A549 (cell line): ENCODE measurements at regions not wholly inside any gene's neighbourhood (a gene's known extent, or its start where the extent isn't known, plus 50 kb on each side); places are given as distances from the start of the nearest gene placed in this dataset.

Experiments used
- ATAC-seq, 2 experiments: fragments of 200-7000 bp in 1 of 2; fragments of >200 bp in 1 of 2; cut with Nextera tagmentation in 1 of 2; cut with Tn5 transposase in 1 of 2; 3 replicates each; pipeline versions ENCODE4 v1.8.0 to v1.9.1; 2018 to 2020; ENCODE audit warnings: mild to moderate bottlenecking in 1 of 2, moderate library complexity in 1 of 2
- CTCF ChIA-PET: fragments of 300-600 bp; sonication (Branson Sonifier 250); formaldehyde crosslinking; extraction: SDS; loops from one replicate; lab custom pipeline; 2021; ENCODE audit warnings: antibody characterized with exemption, inconsistent platforms; lab: Yijun Ruan, JAX
- POLR2A ChIA-PET: fragments of 350-600 bp; formaldehyde crosslinking; extraction: SDS; loops from one replicate; lab custom pipeline; 2021; ENCODE audit warnings: antibody characterized with exemption, inconsistent platforms; lab: Yijun Ruan, JAX
- DNase-seq, 2 experiments: peaks; one replicate each; pipeline versions ENCODE4 v3.0.0 to v3.0.0-alpha.2; 2011 to 2016; ENCODE audit warnings: low read depth in 1 of 2, low spot score in 1 of 2
- FAIRE-seq: peaks from 2 replicates; lab custom pipeline; 2011; peaks lifted over from hg19 to GRCh38; lab: Jason Lieb, UNC
- H3K27ac ChIP-seq, 2 experiments: fragments of >200 bp; sonication (Bioruptor Twin); formaldehyde crosslinking; 3 replicates each; pipeline ENCODE4 v1.5.1; 2016 to 2017
- H3K4me1 ChIP-seq: fragments of >200 bp; sonication (Bioruptor Twin); formaldehyde crosslinking; 3 replicates; pipeline ENCODE4 v1.6.1; 2016
- H3K4me2 ChIP-seq: fragments of >200 bp; sonication (Bioruptor Twin); formaldehyde crosslinking; 3 replicates; pipeline ENCODE4 v1.6.1; 2016
- H3K4me3 ChIP-seq: fragments of >200 bp; sonication (Bioruptor Twin); formaldehyde crosslinking; 3 replicates; pipeline ENCODE4 v1.5.1; 2016
- H3K9me3 ChIP-seq: fragments of >200 bp; sonication (Bioruptor Twin); formaldehyde crosslinking; 3 replicates; pipeline ENCODE4 v1.6.1; 2016
- BHLHE40 ChIP-seq: IDR thresholded peaks from 2 replicates; pipeline ENCODE4 v1.6.1; 2012; ENCODE audit warnings: low read depth, low read length, inconsistent platforms
- CHD4 ChIP-seq: fragments of 200-600 bp; sonication (generic); IDR thresholded peaks from 2 replicates; pipeline ENCODE4 v1.6.1; 2016; ENCODE audit warnings: antibody characterized with exemption, mild to moderate bottlenecking, borderline replicate concordance
- EP300 ChIP-seq, 2 experiments: fragments of >200 bp; sonication (Bioruptor Twin); formaldehyde crosslinking; IDR thresholded peaks; 2 replicates in 1 of 2; 3 replicates in 1 of 2; pipeline ENCODE4 v1.6.1; 2016 to 2017
- GATA3 ChIP-seq: IDR thresholded peaks from 2 replicates; pipeline ENCODE4 v1.6.1; 2012; ENCODE audit warnings: borderline replicate concordance
- HEYL ChIP-seq: fragments of 250-450 bp; sonication (Bioruptor Pico); IDR thresholded peaks from 2 replicates; pipeline ENCODE4 v1.8.0; 2021; ENCODE audit warnings: mild to moderate bottlenecking, moderate library complexity
- HOXA7 ChIP-seq: fragments of 250-450 bp; sonication (Bioruptor Pico); IDR thresholded peaks from 2 replicates; pipeline ENCODE4 v1.5.0; 2020; ENCODE audit warnings: mild to moderate bottlenecking, moderate library complexity
- JUN ChIP-seq, 2 experiments: fragments of >200 bp; sonication (Bioruptor Twin); formaldehyde crosslinking; IDR thresholded peaks; 2 replicates in 1 of 2; 3 replicates in 1 of 2; pipeline ENCODE4 v1.6.1; 2016 to 2017
- MYC ChIP-seq: IDR thresholded peaks from 2 replicates; pipeline ENCODE4 v1.6.1; 2012; ENCODE audit warnings: mild to moderate bottlenecking, inconsistent platforms, low read length, improper control_type of control experiment, borderline replicate concordance
- NFE2L2 ChIP-seq: fragments of 150-350 bp; conservative IDR thresholded peaks from 2 replicates; pipeline ENCODE4 v1.6.1; 2014; ENCODE audit warnings: low read length
- NR3C1 ChIP-seq: fragments of >200 bp; sonication (Bioruptor Twin); formaldehyde crosslinking; IDR thresholded peaks from 3 replicates; pipeline ENCODE4 v1.6.1; 2017
- POLR2A ChIP-seq: IDR thresholded peaks from 2 replicates; pipeline ENCODE4 v1.6.1; 2012; ENCODE audit warnings: mild to moderate bottlenecking, low read length
- RCOR1 ChIP-seq: fragments of 150-350 bp; IDR thresholded peaks from 2 replicates; pipeline ENCODE4 v1.6.1; 2014; ENCODE audit warnings: antibody characterized with exemption, low read length, low read depth
- ZC3H11A ChIP-seq: fragments of 450-650 bp; IDR thresholded peaks from 2 replicates; pipeline ENCODE4 v1.6.1; 2014; ENCODE audit warnings: antibody characterized with exemption, mild to moderate bottlenecking
- ZNF302 ChIP-seq: fragments of 250-450 bp; sonication (Bioruptor Pico); IDR thresholded peaks from 2 replicates; pipeline ENCODE4 v1.9.0; 2021; ENCODE audit warnings: inconsistent platforms, mild to moderate bottlenecking, moderate library complexity
- WGBS: methylation state at CpG from one replicate; pipeline ENCODE4 v1.1.6; 2017; ENCODE audit errors: missing lambda C conversion rate; 5-methylcytosine and 5-hydroxymethylcytosine counted together
- TF ChIP-seq, protein P1 (sequence below): fragments of >200 bp; sonication (Bioruptor Twin); formaldehyde crosslinking; IDR thresholded peaks from 2 replicates; pipeline ENCODE4 v1.6.1; 2016
- TF ChIP-seq, protein P2 (sequence below): fragments of 250-450 bp; sonication (Bioruptor Pico); IDR thresholded peaks from 2 replicates; pipeline ENCODE4 v1.5.0; 2021; ENCODE audit warnings: mild to moderate bottlenecking, moderate library complexity, borderline replicate concordance
- TF ChIP-seq, protein P3 (sequence below): IDR thresholded peaks from 2 replicates; pipeline ENCODE4 v1.6.1; 2012
- TF ChIP-seq, protein P4 (sequence below): IDR thresholded peaks from 2 replicates; pipeline ENCODE4 v1.6.1; 2012; ENCODE audit warnings: low read depth, borderline replicate concordance

DNA sequence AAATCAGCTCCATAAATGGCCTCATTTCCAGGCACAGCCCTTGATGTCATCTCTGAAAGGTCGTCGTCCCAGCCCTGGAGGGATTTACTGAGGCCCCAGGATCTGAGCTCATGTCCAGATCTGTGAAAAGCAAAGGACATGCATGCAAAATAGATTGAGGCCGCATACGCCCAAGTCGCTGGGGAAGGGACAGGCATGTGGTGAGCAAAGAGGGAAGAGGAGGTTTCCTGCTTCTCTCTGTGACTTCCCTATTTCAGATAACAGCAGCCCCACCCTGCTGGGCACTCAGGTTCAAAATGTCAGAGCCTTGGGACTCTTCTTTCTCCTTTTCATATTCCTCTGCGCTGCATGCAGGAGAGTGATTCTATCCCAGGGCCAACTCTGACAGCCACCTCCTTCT is 197.2 kb downstream of the ADSS2 start:
- Histone ChIP-seq H3K4me2 (no peak overlapping the region), H3K4me3 (no peak overlapping the region), H3K4me1 (no peaks in the 10 kb centered on the region), H3K27ac (no peak overlapping the region), H3K9me3 (no peaks in the 10 kb centered on the region)
- DNase-seq (no peak), ATAC-seq (no peak), FAIRE-seq (no peak)
- ChIA-PET POLR2A (no interaction called here), CTCF (interaction anchor here (0.7 to 1.0 kb wide), 2 partner anchors 18 to 270 kb away, joined by 3 read pairs; no protein-coding TSS in a partner anchor)
- 87% methylated on average over 6 of the region's 6 CpGs for WGBS
- TF ChIP-seq ZNF302 (CRISPR knock-in tag), result no peak
- no peak for TF ChIP-seq MYC
- TF ChIP-seq EP300 (IDR thresholded peaks at IDR 0.05), result no peak
- no peak for TF ChIP-seq NR3C1
- TF ChIP-seq GATA3, result no peak
- TF ChIP-seq, protein P1, sequence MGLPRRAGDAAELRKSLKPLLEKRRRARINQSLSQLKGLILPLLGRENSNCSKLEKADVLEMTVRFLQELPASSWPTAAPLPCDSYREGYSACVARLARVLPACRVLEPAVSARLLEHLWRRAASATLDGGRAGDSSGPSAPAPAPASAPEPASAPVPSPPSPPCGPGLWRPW, result no peak
- no peak for TF ChIP-seq NFE2L2

DNA sequence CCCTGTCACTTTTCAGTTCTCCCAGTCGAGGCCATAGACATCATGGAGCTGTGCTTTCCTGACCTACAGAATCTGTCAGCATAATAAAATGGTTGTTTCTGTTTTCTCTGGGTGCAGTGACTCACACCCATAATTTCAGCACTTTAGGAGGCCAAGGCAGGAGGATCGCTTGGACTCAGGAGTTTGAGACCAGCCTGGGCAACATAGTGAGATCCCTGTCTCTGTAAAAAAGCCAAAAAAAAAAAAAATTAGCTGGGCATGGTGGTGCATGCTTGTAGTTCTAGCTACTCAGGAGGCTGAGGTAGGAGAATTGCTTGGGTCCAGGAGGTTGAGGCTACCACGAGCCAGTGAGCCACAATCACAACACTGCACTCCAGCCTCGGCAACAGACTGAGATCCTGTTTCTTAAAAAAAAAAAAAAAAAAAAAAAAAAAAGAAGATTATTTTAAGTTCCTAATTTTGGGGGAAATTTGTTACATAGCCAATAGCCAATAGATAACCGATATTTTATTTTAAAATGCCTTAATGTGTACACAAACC is 196.2 kb downstream of the ADSS2 start:
- no peaks in the 10 kb centered on the region for H3K9me3 ChIP-seq
- DNase-seq (no peak), FAIRE-seq (no peak), ATAC-seq (no peak)
- H3K4me3 ChIP-seq, result no peak overlapping the region
- no peaks in the 10 kb centered on the region for H3K4me1 ChIP-seq
- TF ChIP-seq CHD4 (no peak), ZC3H11A (no peak), RCOR1 (no peak), HEYL (CRISPR knock-in tag) (no peak)
- TF ChIP-seq, protein P2, sequence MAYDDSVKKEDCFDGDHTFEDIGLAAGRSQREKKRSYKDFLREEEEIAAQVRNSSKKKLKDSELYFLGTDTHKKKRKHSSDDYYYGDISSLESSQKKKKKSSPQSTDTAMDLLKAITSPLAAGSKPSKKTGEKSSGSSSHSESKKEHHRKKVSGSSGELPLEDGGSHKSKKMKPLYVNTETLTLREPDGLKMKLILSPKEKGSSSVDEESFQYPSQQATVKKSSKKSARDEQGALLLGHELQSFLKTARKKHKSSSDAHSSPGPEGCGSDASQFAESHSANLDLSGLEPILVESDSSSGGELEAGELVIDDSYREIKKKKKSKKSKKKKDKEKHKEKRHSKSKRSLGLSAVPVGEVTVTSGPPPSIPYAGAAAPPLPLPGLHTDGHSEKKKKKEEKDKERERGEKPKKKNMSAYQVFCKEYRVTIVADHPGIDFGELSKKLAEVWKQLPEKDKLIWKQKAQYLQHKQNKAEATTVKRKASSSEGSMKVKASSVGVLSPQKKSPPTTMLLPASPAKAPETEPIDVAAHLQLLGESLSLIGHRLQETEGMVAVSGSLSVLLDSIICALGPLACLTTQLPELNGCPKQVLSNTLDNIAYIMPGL (CRISPR knock-in tag), result no peak
- TF ChIP-seq, protein P3, sequence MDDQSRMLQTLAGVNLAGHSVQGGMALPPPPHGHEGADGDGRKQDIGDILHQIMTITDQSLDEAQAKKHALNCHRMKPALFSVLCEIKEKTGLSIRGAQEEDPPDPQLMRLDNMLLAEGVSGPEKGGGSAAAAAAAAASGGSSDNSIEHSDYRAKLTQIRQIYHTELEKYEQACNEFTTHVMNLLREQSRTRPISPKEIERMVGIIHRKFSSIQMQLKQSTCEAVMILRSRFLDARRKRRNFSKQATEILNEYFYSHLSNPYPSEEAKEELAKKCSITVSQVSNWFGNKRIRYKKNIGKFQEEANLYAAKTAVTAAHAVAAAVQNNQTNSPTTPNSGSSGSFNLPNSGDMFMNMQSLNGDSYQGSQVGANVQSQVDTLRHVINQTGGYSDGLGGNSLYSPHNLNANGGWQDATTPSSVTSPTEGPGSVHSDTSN, result no peak
- WGBS, result 67% methylated on average over 5 of the region's 5 CpGs
- CTCF ChIA-PET, result interaction anchor here (0.9 to 1.8 kb wide), 3 partner anchors 9 to 912 kb away, joined by 4 to 5 read pairs (median 5); no protein-coding TSS in a partner anchor
- POLR2A ChIA-PET, result no interaction called here
- H3K4me2 ChIP-seq, result no peak overlapping the region
- no peak overlapping the region for H3K27ac ChIP-seq

DNA sequence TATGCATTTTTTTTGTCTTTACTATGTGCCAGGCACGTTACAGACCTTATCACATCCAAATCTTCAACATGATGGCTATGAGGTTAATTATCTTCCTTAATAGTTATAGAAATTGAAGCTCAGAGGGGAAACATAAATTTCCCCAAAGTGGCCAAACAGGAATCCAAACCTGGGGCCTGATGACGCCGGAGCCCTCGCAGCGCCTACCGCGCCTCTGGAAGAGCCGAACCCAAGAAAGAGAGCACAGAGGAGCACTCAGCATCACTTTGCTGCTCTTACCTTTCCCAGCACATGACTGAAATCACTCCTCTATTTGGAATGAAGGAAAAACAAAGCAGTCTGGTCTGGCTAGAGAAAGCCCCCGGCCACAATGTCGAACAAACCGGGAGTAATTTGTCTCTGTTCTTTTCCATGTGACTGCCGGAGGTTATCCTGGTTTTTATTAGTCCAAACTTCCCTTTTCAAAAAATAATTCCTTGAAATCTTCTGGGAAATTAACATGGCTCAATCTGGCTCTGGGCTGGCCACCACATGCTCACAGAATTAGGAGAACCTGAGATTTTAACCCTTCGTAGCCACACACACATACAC is 195.5 kb downstream of the ADSS2 start:
- no peak overlapping the region for H3K4me3 ChIP-seq
- no peaks in the 10 kb centered on the region for H3K9me3 ChIP-seq
- 90% methylated on average over 13 of the region's 13 CpGs for WGBS
- no peak for FAIRE-seq
- TF ChIP-seq BHLHE40 (no peak), JUN (IDR thresholded peaks at IDR 0.05) (no peak)
- ChIA-PET CTCF (interaction anchor here (0.9 to 1.8 kb wide), 3 partner anchors 9 to 912 kb away, joined by 4 to 5 read pairs (median 5); no protein-coding TSS in a partner anchor), POLR2A (no interaction called here)
- H3K27ac ChIP-seq, result no peak overlapping the region
- DNase-seq, result no peak
- H3K4me2 ChIP-seq, result no peak overlapping the region
- H3K4me1 ChIP-seq, result no peaks in the 10 kb centered on the region
- ATAC-seq, result no peak

DNA sequence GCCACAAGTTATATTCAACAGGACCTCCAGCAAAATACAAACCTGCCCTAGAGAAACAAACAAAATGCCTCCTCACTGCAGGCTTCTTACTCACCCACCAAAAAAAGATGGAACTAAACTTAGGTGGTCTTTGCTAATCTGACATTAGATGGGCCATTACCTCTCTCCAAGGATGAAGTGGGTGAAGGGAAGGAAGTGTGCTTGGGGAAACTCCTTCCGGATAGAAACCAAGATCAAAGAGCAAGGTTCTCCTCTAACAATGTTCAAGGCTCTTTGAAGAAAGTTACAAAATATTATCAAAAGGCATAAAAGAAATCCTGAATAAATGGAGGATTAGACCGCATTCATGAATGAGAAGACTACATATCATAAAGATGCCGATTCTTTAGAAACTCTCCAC is 187.5 kb downstream of the ADSS2 start:
- WGBS, result 79% methylated on average over 3 of the region's 3 CpGs
- Histone ChIP-seq H3K4me3 (no peak overlapping the region), H3K4me1 (no peaks in the 10 kb centered on the region)
- no peak for FAIRE-seq
- CTCF ChIA-PET, result interaction anchor here (0.5 kb wide), 1 partner anchor 138 kb away, joined by 3 read pairs; no protein-coding TSS in a partner anchor
- POLR2A ChIA-PET, result no interaction called here
- TF ChIP-seq, protein P4, sequence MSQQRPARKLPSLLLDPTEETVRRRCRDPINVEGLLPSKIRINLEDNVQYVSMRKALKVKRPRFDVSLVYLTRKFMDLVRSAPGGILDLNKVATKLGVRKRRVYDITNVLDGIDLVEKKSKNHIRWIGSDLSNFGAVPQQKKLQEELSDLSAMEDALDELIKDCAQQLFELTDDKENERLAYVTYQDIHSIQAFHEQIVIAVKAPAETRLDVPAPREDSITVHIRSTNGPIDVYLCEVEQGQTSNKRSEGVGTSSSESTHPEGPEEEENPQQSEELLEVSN, result no peak
- TF ChIP-seq POLR2A, result no peak
- no peak for TF ChIP-seq ZC3H11A
- TF ChIP-seq BHLHE40, result no peak
- TF ChIP-seq HOXA7 (CRISPR knock-in tag), result no peak
- TF ChIP-seq, all 56 proteins: peak for 0
- no peak for DNase-seq
- H3K9me3 ChIP-seq, result no peaks in the 10 kb centered on the region
- no peak for ATAC-seq
- H3K27ac ChIP-seq, result no peak overlapping the region
- no peak overlapping the region for H3K4me2 ChIP-seq
